ENCODE measurements at regions not wholly inside any gene's neighbourhood (a gene's known extent, or its start where the extent isn't known, plus 50 kb on each side); places are given as distances from the start of the nearest gene placed in this dataset.
A peak's percentile ranks its signal among the peaks of the same experiment; 100 is the strongest.

- WGBS (ENCODE audit: insufficient coverage, low coverage, missing lambda C conversion rate) = 3% methylated on average over 19 of the region's 19 CpGs
- no peaks in the 10 kb centered on the region for H3K79me2 ChIP-seq (ENCODE audit: control insufficient read depth, insufficient read depth, low read length)
- no peak overlapping the region for H2AFZ ChIP-seq (ENCODE audit: low read depth, low read length)
- no peak overlapping the region for H3K27ac ChIP-seq (ENCODE audit: extremely low read depth, low read depth, low read length)
- CTCF ChIA-PET (ENCODE audit: low intra/inter-chr PET ratio) = no interaction called here
- H3K4me2 ChIP-seq (ENCODE audit: insufficient read depth, low read length) = no peak overlapping the region
- no peaks in the 10 kb centered on the region for H3K9me3 ChIP-seq (replicated peaks; ENCODE audit: control insufficient read depth, insufficient read depth, low read depth, low read length)
- no peaks in the 10 kb centered on the region for H3K36me3 ChIP-seq (ENCODE audit: control insufficient read depth, insufficient read depth, low read length)
- peak in 1 of 4 experiments; percentile 24 for DNase-seq (ENCODE audit: extremely low read depth in 1 of 4, low spot score in 3 of 4)
- no peak overlapping the region for H3K4me3 ChIP-seq
- ATAC-seq = peak; percentile 58; the same call in 1 of the 3 replicates
- FAIRE-seq = no peak
- H3K27me3 ChIP-seq (ENCODE audit: control insufficient read depth in 2 of 2, insufficient read depth in 2 of 2, low read length in 2 of 2) = peaks cover 4 to 79% of the 10 kb centered on the region in 2 experiments; a peak in 4 of 5 replicates
- POLR2A ChIA-PET = interaction anchor here (1.4 kb wide), 1 partner anchor 9 kb away, joined by 4 read pairs; no protein-coding TSS in a partner anchor
- in situ Hi-C loops (cut with MboI) = no loop called here
- intact Hi-C loops (cut with micrococcal nuclease) = no loop called here
- H4K20me1 ChIP-seq (replicated peaks; ENCODE audit: control insufficient read depth, insufficient read depth, low read length) = no peaks in the 10 kb centered on the region
- H3K4me1 ChIP-seq (replicated peaks in 1 of 2; ENCODE audit: control insufficient read depth in 2 of 2, insufficient read depth in 2 of 2, low read length in 2 of 2) = no peaks in the 10 kb centered on the region; a peak in 1 of 5 replicates
- no TSS peak for BruUV-seq (replicated peaks)
- TF ChIP-seq BCOR (IDR thresholded peaks at IDR 0.05) (no peak), CTCF (IDR thresholded peaks at IDR 0.05 in 2 of 3, conservative IDR thresholded peaks at IDR 0.05 in 1 of 3; ENCODE audit: insufficient read depth in 2 of 3, low read depth in 1 of 3, low read length in 3 of 3) (peak in 1 of 3 experiments; percentile 38; a peak in 2 of 6 replicates)
- no peak overlapping the region for H3K9ac ChIP-seq (ENCODE audit: insufficient read depth in 1 of 2, low read depth in 2 of 2, low read length in 2 of 2)
- H3K9me1 ChIP-seq (ENCODE audit: control insufficient read depth, insufficient read depth, low read length) = no peaks in the 10 kb centered on the region
Measured at GRCh38 chr11:119782006-119782738, 53.2 kb upstream of the NECTIN1 start.

All from K562 (cell line).